ENCODE measurements at regions not wholly inside any gene's neighbourhood (a gene's known extent, or its start where the extent isn't known, plus 50 kb on each side); places are given as distances from the start of the nearest gene placed in this dataset.

GRCh38 chr20:34172926-34173325 lies 60.9 kb upstream of the EIF2S2 start:
- no peak for DNase-seq (ENCODE audit: low read depth in 1 of 2, low spot score in 1 of 2)
- TF ChIP-seq CTCF (IDR thresholded peaks at IDR 0.05; ENCODE audit: insufficient read depth, low read length) (no peak), SPI1 (IDR thresholded peaks at IDR 0.05; ENCODE audit: borderline replicate concordance, low read depth) (no peak), REST (IDR thresholded peaks at IDR 0.05; ENCODE audit: insufficient replicate concordance, low read depth) (no peak), GABPA (IDR thresholded peaks at IDR 0.05; ENCODE audit: low read depth) (no peak), POLR2AphosphoS5 (IDR thresholded peaks at IDR 0.05; ENCODE audit: low read depth) (no peak)
- Histone ChIP-seq H3K27me3 (ENCODE audit: insufficient read depth, poor library complexity, severe bottlenecking) (no peaks in the 10 kb centered on the region), H3K4me3 (replicated peaks; ENCODE audit: insufficient read depth, low read length) (no peak overlapping the region), H3K27ac (replicated peaks) (no peak overlapping the region)

- Histone ChIP-seq H3K27ac (replicated peaks) (no peak overlapping the region), H3K4me3 (replicated peaks; ENCODE audit: insufficient read depth, low read length) (no peak overlapping the region), H3K27me3 (ENCODE audit: insufficient read depth, poor library complexity, severe bottlenecking) (no peaks in the 10 kb centered on the region)
- DNase-seq (ENCODE audit: low read depth in 1 of 2, low spot score in 1 of 2): no peak
- TF ChIP-seq POLR2AphosphoS5 (IDR thresholded peaks at IDR 0.05; ENCODE audit: low read depth) (no peak), GABPA (IDR thresholded peaks at IDR 0.05; ENCODE audit: low read depth) (no peak), CTCF (IDR thresholded peaks at IDR 0.05; ENCODE audit: insufficient read depth, low read length) (no peak), REST (IDR thresholded peaks at IDR 0.05; ENCODE audit: insufficient replicate concordance, low read depth) (no peak), SPI1 (IDR thresholded peaks at IDR 0.05; ENCODE audit: borderline replicate concordance, low read depth) (no peak)
Observed at GRCh38 chr20:34175079-34175478, 63.0 kb upstream of the EIF2S2 start.

GRCh38 chr20:34175879-34176278 lies 63.8 kb upstream of the EIF2S2 start:
- no peak overlapping the region for H3K4me3 ChIP-seq (replicated peaks; ENCODE audit: insufficient read depth, low read length)
- no peak overlapping the region for H3K27ac ChIP-seq (replicated peaks)
- no peak for DNase-seq (ENCODE audit: low read depth in 1 of 2, low spot score in 1 of 2)

More at GRCh38 chr20:34175879-34176278, 63.8 kb upstream of the EIF2S2 start:
- TF ChIP-seq POLR2AphosphoS5 (IDR thresholded peaks at IDR 0.05; ENCODE audit: low read depth) (no peak), REST (IDR thresholded peaks at IDR 0.05; ENCODE audit: insufficient replicate concordance, low read depth) (no peak), CTCF (IDR thresholded peaks at IDR 0.05; ENCODE audit: insufficient read depth, low read length) (no peak), GABPA (IDR thresholded peaks at IDR 0.05; ENCODE audit: low read depth) (no peak), SPI1 (IDR thresholded peaks at IDR 0.05; ENCODE audit: borderline replicate concordance, low read depth) (no peak)
- H3K27me3 ChIP-seq (ENCODE audit: insufficient read depth, poor library complexity, severe bottlenecking): no peaks in the 10 kb centered on the region
